ENCODE measurements at regions not wholly inside any gene's neighbourhood (a gene's known extent, or its start where the extent isn't known, plus 50 kb on each side); places are given as distances from the start of the nearest gene placed in this dataset.

DNA sequence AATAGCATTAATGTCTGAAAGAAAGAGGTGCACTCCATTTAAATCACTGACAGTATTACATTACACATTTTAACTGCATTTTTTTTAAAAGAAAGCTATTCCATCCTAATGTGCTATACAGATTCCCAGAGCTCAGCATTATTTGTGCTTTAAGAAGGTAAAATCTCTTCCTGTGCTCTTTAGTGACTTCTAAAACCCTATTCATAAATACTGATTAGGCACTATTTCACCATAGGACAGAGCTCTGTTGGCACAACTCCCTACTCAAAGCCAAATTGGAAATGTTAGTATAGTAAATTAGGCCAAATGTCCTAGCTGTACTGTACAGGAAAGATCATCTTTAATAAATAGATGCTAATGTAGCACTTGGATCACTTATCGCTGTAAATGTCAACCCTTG, 262.5 kb downstream of the TUSC1 start:
- TF ChIP-seq CEBPB (IDR thresholded peaks at IDR 0.05) (no peak), FOXM1 (IDR thresholded peaks at IDR 0.05; ENCODE audit: borderline replicate concordance, low read depth) (no peak), ZBTB7A (IDR thresholded peaks at IDR 0.05; ENCODE audit: low read depth) (no peak), EGR1 (IDR thresholded peaks at IDR 0.05) (no peak), TEAD4 (IDR thresholded peaks at IDR 0.05) (no peak), RAD21 (IDR thresholded peaks at IDR 0.05; ENCODE audit: low read depth) (no peak), TAF1 (IDR thresholded peaks at IDR 0.05; ENCODE audit: low read depth) (no peak), REST (IDR thresholded peaks at IDR 0.05; ENCODE audit: low read depth) (no peak), CREB1 (IDR thresholded peaks at IDR 0.05; ENCODE audit: low read depth) (no peak), NFIC (IDR thresholded peaks at IDR 0.05) (no peak), TCF12 (IDR thresholded peaks at IDR 0.05; ENCODE audit: low read depth) (no peak), EP300 (IDR thresholded peaks at IDR 0.05; ENCODE audit: borderline replicate concordance) (no peak), YY1 (IDR thresholded peaks at IDR 0.05; ENCODE audit: low read depth) (no peak)
- TF ChIP-seq, protein P1, sequence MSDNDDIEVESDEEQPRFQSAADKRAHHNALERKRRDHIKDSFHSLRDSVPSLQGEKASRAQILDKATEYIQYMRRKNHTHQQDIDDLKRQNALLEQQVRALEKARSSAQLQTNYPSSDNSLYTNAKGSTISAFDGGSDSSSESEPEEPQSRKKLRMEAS (IDR thresholded peaks at IDR 0.05), result no peak
- TF ChIP-seq, protein P2, sequence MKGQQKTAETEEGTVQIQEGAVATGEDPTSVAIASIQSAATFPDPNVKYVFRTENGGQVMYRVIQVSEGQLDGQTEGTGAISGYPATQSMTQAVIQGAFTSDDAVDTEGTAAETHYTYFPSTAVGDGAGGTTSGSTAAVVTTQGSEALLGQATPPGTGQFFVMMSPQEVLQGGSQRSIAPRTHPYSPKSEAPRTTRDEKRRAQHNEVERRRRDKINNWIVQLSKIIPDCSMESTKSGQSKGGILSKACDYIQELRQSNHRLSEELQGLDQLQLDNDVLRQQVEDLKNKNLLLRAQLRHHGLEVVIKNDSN (IDR thresholded peaks at IDR 0.05), result no peak

- TF ChIP-seq YY1 (IDR thresholded peaks at IDR 0.05; ENCODE audit: low read depth) (no peak), TAF1 (IDR thresholded peaks at IDR 0.05; ENCODE audit: low read depth) (no peak), EGR1 (IDR thresholded peaks at IDR 0.05) (no peak), NFIC (IDR thresholded peaks at IDR 0.05) (no peak), RAD21 (IDR thresholded peaks at IDR 0.05; ENCODE audit: low read depth) (no peak)
Measured at GRCh38 chr9:25412646-25413045, 265.6 kb downstream of the TUSC1 start.

DNA sequence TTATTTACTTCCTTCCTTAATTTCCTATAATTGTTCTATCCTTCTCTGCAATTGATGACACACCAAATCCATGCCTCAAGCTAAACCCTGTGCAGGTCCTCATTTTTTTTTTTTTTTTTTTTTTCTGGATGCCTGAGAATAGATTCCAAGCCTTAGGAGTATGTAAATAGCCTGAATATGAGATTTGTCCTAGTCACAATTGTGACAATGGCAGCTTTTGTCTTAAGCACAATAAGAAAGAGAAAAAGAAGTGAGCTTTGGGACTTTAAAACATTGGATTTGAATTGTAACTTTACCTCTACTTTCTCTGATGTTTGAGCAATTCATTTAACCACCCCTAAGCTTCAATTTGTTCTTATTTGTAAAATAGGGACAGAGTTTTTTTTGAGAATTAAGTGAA, 280.5 kb downstream of the TUSC1 start:
- TF ChIP-seq, protein P1 (IDR thresholded peaks at IDR 0.05), result no peak
- no peak for TF ChIP-seq EGR1 (IDR thresholded peaks at IDR 0.05)
- TF ChIP-seq NFIC (IDR thresholded peaks at IDR 0.05), result no peak
- TF ChIP-seq FOXM1 (IDR thresholded peaks at IDR 0.05; ENCODE audit: borderline replicate concordance, low read depth), result no peak
- TF ChIP-seq TAF1 (IDR thresholded peaks at IDR 0.05; ENCODE audit: low read depth), result no peak
- no peak for TF ChIP-seq ZBTB7A (IDR thresholded peaks at IDR 0.05; ENCODE audit: low read depth)
- no peak for TF ChIP-seq CEBPB (IDR thresholded peaks at IDR 0.05)
- no peak for TF ChIP-seq EP300 (IDR thresholded peaks at IDR 0.05; ENCODE audit: borderline replicate concordance)
- TF ChIP-seq YY1 (IDR thresholded peaks at IDR 0.05; ENCODE audit: low read depth), result no peak
- TF ChIP-seq REST (IDR thresholded peaks at IDR 0.05; ENCODE audit: low read depth), result no peak
- no peak for TF ChIP-seq TEAD4 (IDR thresholded peaks at IDR 0.05)
- TF ChIP-seq TCF12 (IDR thresholded peaks at IDR 0.05; ENCODE audit: low read depth), result no peak
- TF ChIP-seq, protein P2 (IDR thresholded peaks at IDR 0.05), result no peak
- TF ChIP-seq CREB1 (IDR thresholded peaks at IDR 0.05; ENCODE audit: low read depth), result no peak
- no peak for TF ChIP-seq RAD21 (IDR thresholded peaks at IDR 0.05; ENCODE audit: low read depth)

- no peak for TF ChIP-seq CEBPB (IDR thresholded peaks at IDR 0.05)
- no peak for TF ChIP-seq NFIC (IDR thresholded peaks at IDR 0.05)
- TF ChIP-seq ZBTB7A (IDR thresholded peaks at IDR 0.05; ENCODE audit: low read depth), result no peak
- TF ChIP-seq YY1 (IDR thresholded peaks at IDR 0.05; ENCODE audit: low read depth), result no peak
- TF ChIP-seq TAF1 (IDR thresholded peaks at IDR 0.05; ENCODE audit: low read depth), result no peak
- no peak for TF ChIP-seq CREB1 (IDR thresholded peaks at IDR 0.05; ENCODE audit: low read depth)
- TF ChIP-seq, protein P1 (IDR thresholded peaks at IDR 0.05), result no peak
- TF ChIP-seq TCF12 (IDR thresholded peaks at IDR 0.05; ENCODE audit: low read depth), result no peak
- TF ChIP-seq RAD21 (IDR thresholded peaks at IDR 0.05; ENCODE audit: low read depth), result no peak
- no peak for TF ChIP-seq EGR1 (IDR thresholded peaks at IDR 0.05)
- TF ChIP-seq FOXM1 (IDR thresholded peaks at IDR 0.05; ENCODE audit: borderline replicate concordance, low read depth), result no peak
- TF ChIP-seq, protein P2 (IDR thresholded peaks at IDR 0.05), result no peak
- TF ChIP-seq TEAD4 (IDR thresholded peaks at IDR 0.05), result no peak
Measured at GRCh38 chr9:25396828-25397227, 281.4 kb downstream of the TUSC1 start.

DNA sequence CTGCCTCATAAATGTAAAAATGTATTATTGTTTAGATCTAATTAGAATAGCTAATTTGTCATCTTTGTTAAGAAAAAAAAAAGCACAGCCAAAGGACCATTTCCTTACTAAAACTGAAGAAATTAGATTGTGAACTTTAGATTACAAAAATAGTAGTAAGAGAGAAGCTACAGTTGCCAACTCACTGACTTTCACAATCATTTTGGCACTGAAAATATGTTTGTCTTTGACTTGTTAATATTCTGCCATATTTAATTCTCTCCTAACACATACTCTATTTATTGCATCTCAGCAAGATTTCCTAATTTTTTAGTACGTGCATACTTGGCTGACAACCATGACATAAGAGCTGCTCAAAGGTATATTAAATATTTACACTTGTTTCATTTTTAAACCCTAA, 297.1 kb downstream of the TUSC1 start:
- TF ChIP-seq, protein P2 (IDR thresholded peaks at IDR 0.05), result no peak
- no peak for TF ChIP-seq TAF1 (IDR thresholded peaks at IDR 0.05; ENCODE audit: low read depth)
- no peak for TF ChIP-seq TCF12 (IDR thresholded peaks at IDR 0.05; ENCODE audit: low read depth)
- TF ChIP-seq CREB1 (IDR thresholded peaks at IDR 0.05; ENCODE audit: low read depth), result no peak
- no peak for TF ChIP-seq EGR1 (IDR thresholded peaks at IDR 0.05)
- TF ChIP-seq RAD21 (IDR thresholded peaks at IDR 0.05; ENCODE audit: low read depth), result no peak
- TF ChIP-seq FOXM1 (IDR thresholded peaks at IDR 0.05; ENCODE audit: borderline replicate concordance, low read depth), result no peak
- no peak for TF ChIP-seq YY1 (IDR thresholded peaks at IDR 0.05; ENCODE audit: low read depth)
- TF ChIP-seq EP300 (IDR thresholded peaks at IDR 0.05; ENCODE audit: borderline replicate concordance), result no peak
- no peak for TF ChIP-seq TEAD4 (IDR thresholded peaks at IDR 0.05)
- no peak for TF ChIP-seq CEBPB (IDR thresholded peaks at IDR 0.05)
- TF ChIP-seq NFIC (IDR thresholded peaks at IDR 0.05), result no peak
- TF ChIP-seq REST (IDR thresholded peaks at IDR 0.05; ENCODE audit: low read depth), result no peak
- no peak for TF ChIP-seq ZBTB7A (IDR thresholded peaks at IDR 0.05; ENCODE audit: low read depth)
- TF ChIP-seq, protein P1 (IDR thresholded peaks at IDR 0.05), result no peak
